HepG2 (cell line): ENCODE measurements at regions not wholly inside any gene's neighbourhood (a gene's known extent, or its start where the extent isn't known, plus 50 kb on each side); places are given as distances from the start of the nearest gene placed in this dataset.

ENCODE experiments used
- BCL6 ChIP-seq: IDR thresholded peaks from 2 replicates; pipeline ENCODE4 v1.6.1; 2016; ENCODE audit warnings: missing genetic modification reagents, missing compliant biosample characterization
- NR2F6 ChIP-seq, 2 experiments: IDR thresholded peaks; 2 replicates each; pipeline ENCODE4 v1.6.1; 2016; ENCODE audit warnings: antibody characterized with exemption in 1 of 2, mild to moderate bottlenecking in 1 of 2
- SALL1 ChIP-seq: sonication (generic); formaldehyde crosslinking; IDR thresholded peaks from 2 replicates; pipeline ENCODE4 v1.8.0; 2022; ENCODE audit warnings: mild to moderate bottlenecking, missing genetic modification reagents
- SMAD9 ChIP-seq: sonication (generic); formaldehyde crosslinking; IDR thresholded peaks from 2 replicates; pipeline ENCODE4 v1.5.1; 2020; ENCODE audit warnings: mild to moderate bottlenecking, missing genetic modification reagents
- TF ChIP-seq, protein P1 (sequence below), 2 experiments: fragments of 450-650 bp in 1 of 2; sonication (generic) in 1 of 2; formaldehyde crosslinking in 1 of 2; IDR thresholded peaks; 2 replicates each; pipeline versions ENCODE4 v1.6.1 to v1.8.0; 2016 to 2022; ENCODE audit warnings: antibody characterized with exemption in 1 of 2, mild to moderate bottlenecking in 1 of 2, missing genetic modification reagents in 1 of 2

DNA sequence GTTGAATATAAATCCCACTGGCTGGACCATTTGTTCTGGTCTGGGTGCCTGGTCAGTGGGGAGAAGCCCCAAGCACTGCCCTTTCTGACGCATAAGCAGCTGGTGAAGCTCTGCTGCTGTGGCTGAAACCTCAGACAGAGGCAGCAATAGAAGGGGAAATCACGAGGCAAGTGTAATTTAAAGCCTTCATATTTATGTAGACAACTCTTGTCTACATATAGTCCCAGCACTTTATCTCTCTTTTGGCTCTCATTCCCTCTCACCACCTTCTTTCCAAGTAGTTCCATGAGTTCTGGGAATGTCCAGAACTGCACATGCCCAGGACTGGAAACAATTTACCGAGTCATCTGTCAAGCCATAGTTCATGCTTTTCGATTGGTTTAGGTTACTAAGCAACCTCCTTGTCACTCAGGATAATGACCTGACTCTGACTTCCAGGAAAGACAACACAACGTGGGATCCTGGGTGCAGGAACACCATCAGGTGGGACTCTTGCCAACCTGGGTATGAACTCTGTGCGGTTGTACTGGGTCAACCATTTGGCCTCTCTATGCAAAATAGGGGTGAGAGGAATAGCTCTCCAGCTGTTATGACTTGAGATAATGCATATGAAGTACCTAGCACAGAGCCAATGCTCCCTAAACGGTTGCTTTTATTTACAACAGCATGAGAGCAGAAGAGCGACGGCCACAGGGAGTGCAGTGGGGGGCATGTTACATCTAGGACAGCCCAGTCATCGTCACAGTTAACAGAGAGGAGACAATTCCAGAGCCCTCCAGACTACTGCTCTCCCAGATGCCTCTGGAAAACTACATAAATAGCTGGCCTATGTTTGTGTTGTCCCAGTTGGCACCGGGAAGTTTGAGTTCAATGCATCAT is 321.9 kb downstream of the FOXO1 start (continued):
- TF ChIP-seq, protein P1, sequence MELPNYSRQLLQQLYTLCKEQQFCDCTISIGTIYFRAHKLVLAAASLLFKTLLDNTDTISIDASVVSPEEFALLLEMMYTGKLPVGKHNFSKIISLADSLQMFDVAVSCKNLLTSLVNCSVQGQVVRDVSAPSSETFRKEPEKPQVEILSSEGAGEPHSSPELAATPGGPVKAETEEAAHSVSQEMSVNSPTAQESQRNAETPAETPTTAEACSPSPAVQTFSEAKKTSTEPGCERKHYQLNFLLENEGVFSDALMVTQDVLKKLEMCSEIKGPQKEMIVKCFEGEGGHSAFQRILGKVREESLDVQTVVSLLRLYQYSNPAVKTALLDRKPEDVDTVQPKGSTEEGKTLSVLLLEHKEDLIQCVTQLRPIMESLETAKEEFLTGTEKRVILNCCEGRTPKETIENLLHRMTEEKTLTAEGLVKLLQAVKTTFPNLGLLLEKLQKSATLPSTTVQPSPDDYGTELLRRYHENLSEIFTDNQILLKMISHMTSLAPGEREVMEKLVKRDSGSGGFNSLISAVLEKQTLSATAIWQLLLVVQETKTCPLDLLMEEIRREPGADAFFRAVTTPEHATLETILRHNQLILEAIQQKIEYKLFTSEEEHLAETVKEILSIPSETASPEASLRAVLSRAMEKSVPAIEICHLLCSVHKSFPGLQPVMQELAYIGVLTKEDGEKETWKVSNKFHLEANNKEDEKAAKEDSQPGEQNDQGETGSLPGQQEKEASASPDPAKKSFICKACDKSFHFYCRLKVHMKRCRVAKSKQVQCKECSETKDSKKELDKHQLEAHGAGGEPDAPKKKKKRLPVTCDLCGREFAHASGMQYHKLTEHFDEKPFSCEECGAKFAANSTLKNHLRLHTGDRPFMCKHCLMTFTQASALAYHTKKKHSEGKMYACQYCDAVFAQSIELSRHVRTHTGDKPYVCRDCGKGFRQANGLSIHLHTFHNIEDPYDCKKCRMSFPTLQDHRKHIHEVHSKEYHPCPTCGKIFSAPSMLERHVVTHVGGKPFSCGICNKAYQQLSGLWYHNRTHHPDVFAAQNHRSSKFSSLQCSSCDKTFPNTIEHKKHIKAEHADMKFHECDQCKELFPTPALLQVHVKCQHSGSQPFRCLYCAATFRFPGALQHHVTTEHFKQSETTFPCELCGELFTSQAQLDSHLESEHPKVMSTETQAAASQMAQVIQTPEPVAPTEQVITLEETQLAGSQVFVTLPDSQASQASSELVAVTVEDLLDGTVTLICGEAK (IDR thresholded peaks at IDR 0.05) = no peak
- TF ChIP-seq, protein P1 (CRISPR knock-in tag; IDR thresholded peaks at IDR 0.05) = no peak
- TF ChIP-seq NR2F6 (IDR thresholded peaks at IDR 0.05) = peak; percentile 9; the same call in 1 of the 2 replicates
- TF ChIP-seq NR2F6 (CRISPR knock-in tag; IDR thresholded peaks at IDR 0.05) = no peak
- peak; percentile 79 for TF ChIP-seq BCL6 (CRISPR knock-in tag)
- 0 out of 2 replicates have a peak, but pooled peaks have one; percentile 8 for TF ChIP-seq SALL1 (CRISPR knock-in tag)
- TF ChIP-seq SMAD9 = no peak
